Transverse colon (tissue), 3 donors: ENCODE measurements at regions not wholly inside any gene's neighbourhood (a gene's known extent, or its start where the extent isn't known, plus 50 kb on each side); places are given as distances from the start of the nearest gene placed in this dataset.

Experiments
- EP300 ChIP-seq: sonication (generic); formaldehyde crosslinking; IDR thresholded peaks from one replicate; pipeline ENCODE4 v1.6.1; 2017; ENCODE audit warnings: antibody characterized with exemption, low read depth
- POLR2A ChIP-seq: fragments of 450-650 bp; IDR thresholded peaks from one replicate; pipeline ENCODE4 v1.6.1; 2016; ENCODE audit warnings: antibody characterized with exemption, mild to moderate bottlenecking, moderate library complexity
- TF ChIP-seq, protein P1 (sequence below), 5 experiments: fragments of 200-600 bp in 3 of 5; fragments of 450-650 bp in 2 of 5; sonication (generic) in 3 of 5; IDR thresholded peaks; 1 replicate in 2 of 5; 2 replicates in 3 of 5; pipeline ENCODE4 v1.5.1; 2016 to 2017; ENCODE audit warnings: antibody characterized with exemption in 5 of 5, inconsistent platforms in 3 of 5, mild to moderate bottlenecking in 2 of 5, moderate library complexity in 1 of 5

GRCh38 chr3:74435631-74436030 is 178.8 kb downstream of the CNTN3 start:
- no peak for TF ChIP-seq EP300
- TF ChIP-seq POLR2A, result no peak
- TF ChIP-seq, protein P1, sequence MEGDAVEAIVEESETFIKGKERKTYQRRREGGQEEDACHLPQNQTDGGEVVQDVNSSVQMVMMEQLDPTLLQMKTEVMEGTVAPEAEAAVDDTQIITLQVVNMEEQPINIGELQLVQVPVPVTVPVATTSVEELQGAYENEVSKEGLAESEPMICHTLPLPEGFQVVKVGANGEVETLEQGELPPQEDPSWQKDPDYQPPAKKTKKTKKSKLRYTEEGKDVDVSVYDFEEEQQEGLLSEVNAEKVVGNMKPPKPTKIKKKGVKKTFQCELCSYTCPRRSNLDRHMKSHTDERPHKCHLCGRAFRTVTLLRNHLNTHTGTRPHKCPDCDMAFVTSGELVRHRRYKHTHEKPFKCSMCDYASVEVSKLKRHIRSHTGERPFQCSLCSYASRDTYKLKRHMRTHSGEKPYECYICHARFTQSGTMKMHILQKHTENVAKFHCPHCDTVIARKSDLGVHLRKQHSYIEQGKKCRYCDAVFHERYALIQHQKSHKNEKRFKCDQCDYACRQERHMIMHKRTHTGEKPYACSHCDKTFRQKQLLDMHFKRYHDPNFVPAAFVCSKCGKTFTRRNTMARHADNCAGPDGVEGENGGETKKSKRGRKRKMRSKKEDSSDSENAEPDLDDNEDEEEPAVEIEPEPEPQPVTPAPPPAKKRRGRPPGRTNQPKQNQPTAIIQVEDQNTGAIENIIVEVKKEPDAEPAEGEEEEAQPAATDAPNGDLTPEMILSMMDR (IDR thresholded peaks at IDR 0.05), result no peak
